Omental fat pad (tissue), 3 donors: ENCODE measurements at regions not wholly inside any gene's neighbourhood (a gene's known extent, or its start where the extent isn't known, plus 50 kb on each side); places are given as distances from the start of the nearest gene placed in this dataset.
"Not testable (repeated sequence)": the region's sequence is repeated elsewhere in the genome, so short reads cannot be mapped to it uniquely, and the experiment has no call there.

Experiments used
- ATAC-seq: fragments of 150-250 bp; one replicate; pipeline ENCODE4 v1.9.1; 2016; ENCODE audit warnings: mild to moderate bottlenecking, moderate library complexity; ENCODE audit not compliant: low FRiP score
- DNase-seq: peaks from one replicate; pipeline ENCODE4 v3.0.0-alpha.2; 2019; ENCODE audit warnings: low spot score
- CTCF ChIP-seq, 3 donors: fragments of 450-650 bp; IDR thresholded peaks; one replicate each; pipeline ENCODE4 v1.5.1; 2016 to 2017; ENCODE audit warnings: antibody characterized with exemption in 3 of 3, mild to moderate bottlenecking in 3 of 3, moderate library complexity in 2 of 3

- no peak for TF ChIP-seq CTCF (IDR thresholded peaks at IDR 0.05)
- ATAC-seq = no peak
- no peak for DNase-seq
Measured at GRCh38 chr5:38134810-38135209, 123.5 kb upstream of the EGFLAM start.

GRCh38 chr5:38134294-38134693 is 124.1 kb upstream of the EGFLAM start:
- ATAC-seq, DNase-seq: not testable (repeated sequence)

DNA sequence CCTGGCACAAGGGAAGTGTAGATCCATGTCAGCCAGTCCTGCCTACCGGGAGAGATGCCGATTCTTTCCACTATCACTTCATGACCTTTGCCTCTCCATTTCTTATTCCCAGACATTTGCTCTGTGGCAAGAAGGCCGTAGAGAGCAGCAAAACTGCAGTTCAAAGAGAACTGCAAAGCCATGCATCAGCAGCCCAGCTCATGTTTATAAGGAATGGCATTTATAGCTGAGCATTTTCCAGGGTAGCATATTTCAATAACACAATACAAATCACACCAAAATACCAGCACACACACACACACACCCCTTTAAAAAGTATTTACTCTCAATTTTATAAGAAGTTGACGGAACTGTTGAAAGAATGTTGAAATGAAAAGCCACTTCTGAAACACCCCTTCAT is 126.7 kb upstream of the EGFLAM start:
- no peak for TF ChIP-seq CTCF (IDR thresholded peaks at IDR 0.05)

DNA sequence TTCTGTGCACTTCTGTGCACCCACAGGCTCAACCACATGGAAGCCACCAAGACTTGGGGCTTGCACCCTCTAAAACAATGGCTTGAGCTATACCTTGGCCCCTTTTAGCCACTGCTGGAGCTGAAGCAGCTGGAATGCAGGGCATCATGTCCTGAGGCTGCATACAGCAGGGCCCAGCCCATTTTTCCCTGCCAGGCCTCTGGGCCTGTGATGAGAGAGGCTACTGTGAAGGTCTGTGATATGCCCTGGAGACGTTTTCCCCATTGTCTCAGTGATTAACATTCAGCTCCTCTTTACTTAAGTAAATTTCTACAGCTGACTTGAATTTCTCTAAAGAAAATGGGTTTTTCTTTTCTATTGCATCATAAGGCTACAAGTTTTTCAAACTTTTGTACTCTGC is 134.0 kb upstream of the EGFLAM start:
- TF ChIP-seq CTCF (IDR thresholded peaks at IDR 0.05) = no peak
- no peak for ATAC-seq
- no peak for DNase-seq

More for the DNA sequence above, 126.7 kb upstream of the EGFLAM start:
- DNase-seq = no peak
- no peak for ATAC-seq

- DNase-seq (no peak), ATAC-seq (no peak)
- no peak for TF ChIP-seq CTCF (IDR thresholded peaks at IDR 0.05)
Measured at GRCh38 chr5:38121420-38121819, 136.9 kb upstream of the EGFLAM start.

DNA sequence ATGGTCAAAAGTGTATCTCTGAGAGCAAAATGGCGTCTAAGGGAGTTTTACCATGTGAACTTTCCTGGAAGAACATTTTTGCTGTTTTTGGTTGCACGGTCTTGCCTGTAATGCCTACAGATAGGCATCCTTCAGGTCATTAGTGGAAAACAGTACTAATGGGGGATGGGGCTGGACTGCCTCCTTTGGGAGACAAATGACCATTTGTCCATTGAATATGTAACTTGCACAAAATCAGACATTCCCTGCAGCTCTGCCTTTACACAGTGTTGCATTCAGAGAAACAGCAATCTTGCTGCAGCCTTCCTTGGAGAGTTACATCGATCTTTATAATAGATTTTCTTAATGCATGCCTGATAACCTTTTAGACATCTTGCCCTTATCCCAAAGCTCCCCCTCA is 138.5 kb upstream of the EGFLAM start:
- ATAC-seq (no peak), DNase-seq (no peak)
- TF ChIP-seq CTCF (IDR thresholded peaks at IDR 0.05) = no peak

GRCh38 chr5:38117784-38118479 is 140.4 kb upstream of the EGFLAM start:
- ATAC-seq (no peak), DNase-seq (no peak)
- TF ChIP-seq CTCF (IDR thresholded peaks at IDR 0.05) = no peak
